ENCODE measurements at regions not wholly inside any gene's neighbourhood (a gene's known extent, or its start where the extent isn't known, plus 50 kb on each side); places are given as distances from the start of the nearest gene placed in this dataset.

- TF ChIP-seq CTCF (IDR thresholded peaks at IDR 0.05; ENCODE audit: extremely low read depth in 1 of 2, insufficient read depth in 1 of 2, low read depth in 1 of 2, low read length in 2 of 2) (no peak), POLR2AphosphoS5 (IDR thresholded peaks at IDR 0.05; ENCODE audit: insufficient read depth, low read depth, low read length) (no peak), EZH2 (IDR thresholded peaks at IDR 0.05; ENCODE audit: borderline replicate concordance, low read depth, low read length, severe bottlenecking) (no peak), POLR2A (IDR thresholded peaks at IDR 0.05; ENCODE audit: low read depth, low read length) (no peak), MAX (IDR thresholded peaks at IDR 0.05; ENCODE audit: insufficient read depth, insufficient read length) (no peak), FOS (IDR thresholded peaks at IDR 0.05; ENCODE audit: borderline replicate concordance, insufficient read depth, low read length) (no peak), MYC (IDR thresholded peaks at IDR 0.05; ENCODE audit: low read depth, low read length) (no peak)
Observed at GRCh38 chr2:20516291-20516645, 69.4 kb downstream of the RHOB start.

Data from endothelial cell of umbilical vein (primary cell).